PC-9 (cell line): ENCODE measurements at regions not wholly inside any gene's neighbourhood (a gene's known extent, or its start where the extent isn't known, plus 50 kb on each side); places are given as distances from the start of the nearest gene placed in this dataset.

Experiments used
- CTCF ChIP-seq: fragments of 200-600 bp; sonication (generic); conservative IDR thresholded peaks from 2 replicates; pipeline ENCODE4 v1.6.1; 2017; ENCODE audit warnings: mixed run types, antibody characterized with exemption, mild to moderate bottlenecking, moderate library complexity
- EZH2 ChIP-seq: fragments of 200-600 bp; sonication (generic); IDR thresholded peaks from 2 replicates; pipeline ENCODE4 v1.8.0; 2017; ENCODE audit warnings: antibody characterized with exemption, low read depth

GRCh38 chrX:125953814-125954213, 212.3 kb downstream of the DCAF12L2 start:
- TF ChIP-seq CTCF (no peak), EZH2 (no peak)
